ENCODE measurements at regions not wholly inside any gene's neighbourhood (a gene's known extent, or its start where the extent isn't known, plus 50 kb on each side); places are given as distances from the start of the nearest gene placed in this dataset.
"Not testable (repeated sequence)": the region's sequence is repeated elsewhere in the genome, so short reads cannot be mapped to it uniquely, and the experiment has no call there.

DNA sequence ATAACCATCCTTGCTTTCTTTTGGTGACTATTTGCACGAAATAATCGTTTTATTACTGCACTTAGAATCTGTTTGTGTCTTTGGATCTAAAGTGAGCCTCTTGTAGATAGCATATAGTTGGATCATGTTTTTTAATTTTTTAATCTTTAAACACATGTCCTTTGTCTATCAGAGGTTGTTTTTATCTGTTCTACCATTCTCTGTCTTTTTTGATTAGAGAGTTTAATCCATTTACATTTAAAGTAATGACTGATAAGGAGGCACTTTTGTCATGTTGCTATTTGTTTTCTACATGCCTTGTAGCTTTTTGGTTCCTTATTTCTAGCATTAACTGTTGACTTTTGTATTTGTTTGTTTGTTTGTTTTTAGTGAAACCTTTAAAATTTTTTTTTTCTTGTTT, 506.2 kb upstream of the RGS6 start:
- no peaks in the 10 kb centered on the region for H3K27me3 ChIP-seq (ENCODE audit: control insufficient read depth, insufficient read depth, low read length)
- no peak overlapping the region for H3K9ac ChIP-seq (ENCODE audit: low read length)
- H3K27ac ChIP-seq (ENCODE audit: low read depth, low read length), result no peak overlapping the region
- no peak overlapping the region for H3K4me3 ChIP-seq (ENCODE audit: low read length)
- H3K4me1 ChIP-seq (ENCODE audit: control insufficient read depth, insufficient read depth, low read length), result no peaks in the 10 kb centered on the region
- no peaks in the 10 kb centered on the region for H3K36me3 ChIP-seq (ENCODE audit: control insufficient read depth, insufficient read depth, low read length)

DNA sequence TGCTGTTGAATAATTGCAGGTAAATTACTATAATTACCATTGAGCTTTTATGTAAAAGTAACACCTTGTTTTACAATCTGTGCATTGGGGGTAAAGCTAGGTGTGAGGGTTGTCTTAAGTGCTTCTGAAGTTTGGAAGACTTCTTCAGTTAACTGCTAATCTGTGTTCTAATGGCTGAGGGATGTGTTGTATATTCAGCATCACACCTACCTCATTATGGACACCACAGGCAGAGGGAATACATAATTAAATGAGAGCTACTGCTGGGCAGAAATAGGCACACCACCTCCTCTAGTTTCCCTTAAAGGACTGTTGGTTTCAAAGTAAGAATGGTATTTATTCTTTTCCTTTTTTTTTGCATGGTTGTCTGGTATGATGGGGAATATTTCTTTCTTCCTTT, 502.3 kb upstream of the RGS6 start:
- Histone ChIP-seq H3K9ac (ENCODE audit: low read length) (no peak overlapping the region), H3K27ac (ENCODE audit: low read depth, low read length) (no peak overlapping the region), H3K36me3 (ENCODE audit: control insufficient read depth, insufficient read depth, low read length) (no peaks in the 10 kb centered on the region), H3K4me3 (ENCODE audit: low read length) (no peak overlapping the region), H3K4me1 (ENCODE audit: control insufficient read depth, insufficient read depth, low read length) (no peaks in the 10 kb centered on the region), H3K27me3 (ENCODE audit: control insufficient read depth, insufficient read depth, low read length) (no peaks in the 10 kb centered on the region)

- Histone ChIP-seq H3K9ac (ENCODE audit: low read length) (no peak overlapping the region), H3K36me3 (ENCODE audit: control insufficient read depth, insufficient read depth, low read length) (no peaks in the 10 kb centered on the region), H3K4me3 (ENCODE audit: low read length) (no peak overlapping the region), H3K27ac (ENCODE audit: low read depth, low read length) (no peak overlapping the region), H3K27me3 (ENCODE audit: control insufficient read depth, insufficient read depth, low read length) (no peaks in the 10 kb centered on the region), H3K4me1 (ENCODE audit: control insufficient read depth, insufficient read depth, low read length) (no peaks in the 10 kb centered on the region)
These were observed 501.9 kb upstream of the RGS6 start for GRCh38 chr14:71430321-71430677.

- H3K4me1 ChIP-seq (ENCODE audit: control insufficient read depth, insufficient read depth, low read length), result no peaks in the 10 kb centered on the region
- no peaks in the 10 kb centered on the region for H3K36me3 ChIP-seq (ENCODE audit: control insufficient read depth, insufficient read depth, low read length)
- H3K9ac ChIP-seq (ENCODE audit: low read length), result no peak overlapping the region
- H3K4me3 ChIP-seq (ENCODE audit: low read length), result no peak overlapping the region
- no peaks in the 10 kb centered on the region for H3K27me3 ChIP-seq (ENCODE audit: control insufficient read depth, insufficient read depth, low read length)
- H3K27ac ChIP-seq (ENCODE audit: low read depth, low read length), result no peak overlapping the region
These were observed 501.4 kb upstream of the RGS6 start for GRCh38 chr14:71430678-71431376.

DNA sequence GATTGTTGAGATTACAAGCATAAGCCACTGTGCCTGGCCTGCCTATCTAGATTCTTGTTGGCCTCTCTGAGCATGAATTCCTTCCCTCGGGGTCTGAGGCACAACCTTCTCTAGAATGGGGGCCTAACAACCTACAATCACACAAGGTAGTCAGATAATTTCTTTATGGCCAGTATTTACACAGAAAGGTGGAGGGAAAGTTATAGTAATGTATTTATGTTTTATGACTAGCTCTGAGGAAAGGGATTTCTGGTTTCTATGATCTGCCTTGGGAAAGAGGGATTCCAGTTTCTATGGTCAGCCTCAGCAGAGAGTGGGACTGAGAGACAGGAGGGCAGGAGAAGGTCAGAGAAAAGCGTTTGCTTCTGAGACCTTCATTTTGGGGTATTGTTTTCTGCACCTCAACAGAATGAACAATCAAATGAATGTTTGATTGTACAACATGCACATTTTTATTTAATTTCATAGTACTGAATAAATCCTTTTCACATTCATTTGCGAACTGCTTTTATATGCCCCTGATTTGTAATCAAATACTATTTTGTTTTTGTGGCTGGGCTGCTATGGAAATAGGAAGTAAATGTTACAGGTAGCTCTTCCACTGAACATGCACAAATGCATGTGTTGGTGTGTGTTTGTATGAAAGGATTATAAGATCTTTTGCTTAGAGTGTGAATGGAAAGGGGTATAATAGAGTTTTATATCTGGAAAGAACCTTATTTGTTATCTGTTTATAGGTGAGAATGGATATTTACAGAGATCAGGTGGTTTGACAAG, 499.7 kb upstream of the RGS6 start:
- Histone ChIP-seq H3K36me3 (ENCODE audit: control insufficient read depth, insufficient read depth, low read length) (no peaks in the 10 kb centered on the region), H3K9ac (ENCODE audit: low read length) (no peak overlapping the region), H3K27me3 (ENCODE audit: control insufficient read depth, insufficient read depth, low read length) (no peaks in the 10 kb centered on the region), H3K4me3 (ENCODE audit: low read length) (no peak overlapping the region), H3K27ac (ENCODE audit: low read depth, low read length) (no peak overlapping the region), H3K4me1 (ENCODE audit: control insufficient read depth, insufficient read depth, low read length) (no peaks in the 10 kb centered on the region)

DNA sequence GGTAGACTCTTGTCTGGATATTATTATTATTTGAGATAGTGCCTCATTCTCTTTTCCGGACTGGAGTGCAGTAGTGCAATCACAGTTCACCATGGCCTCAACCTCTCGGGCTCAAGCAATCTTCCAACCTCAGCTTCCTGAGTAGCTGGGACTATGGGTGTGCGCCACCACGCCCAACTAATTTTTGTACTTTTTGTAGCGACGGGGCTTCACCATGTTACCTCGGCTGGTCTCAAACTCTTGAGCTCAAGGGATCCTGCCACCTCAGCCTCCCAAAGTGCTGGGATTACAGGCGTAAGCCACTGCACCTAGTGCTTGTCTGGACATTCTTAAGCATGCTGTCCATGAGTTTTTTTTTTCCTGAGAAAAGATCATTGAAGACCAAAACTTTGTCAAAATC, 498.9 kb upstream of the RGS6 start:
- Histone ChIP-seq H3K9ac (ENCODE audit: low read length) (no peak overlapping the region), H3K27me3 (ENCODE audit: control insufficient read depth, insufficient read depth, low read length) (no peaks in the 10 kb centered on the region), H3K27ac (ENCODE audit: low read depth, low read length) (no peak overlapping the region), H3K36me3 (ENCODE audit: control insufficient read depth, insufficient read depth, low read length) (no peaks in the 10 kb centered on the region), H3K4me3 (ENCODE audit: low read length) (no peak overlapping the region), H3K4me1 (ENCODE audit: control insufficient read depth, insufficient read depth, low read length) (no peaks in the 10 kb centered on the region)

DNA sequence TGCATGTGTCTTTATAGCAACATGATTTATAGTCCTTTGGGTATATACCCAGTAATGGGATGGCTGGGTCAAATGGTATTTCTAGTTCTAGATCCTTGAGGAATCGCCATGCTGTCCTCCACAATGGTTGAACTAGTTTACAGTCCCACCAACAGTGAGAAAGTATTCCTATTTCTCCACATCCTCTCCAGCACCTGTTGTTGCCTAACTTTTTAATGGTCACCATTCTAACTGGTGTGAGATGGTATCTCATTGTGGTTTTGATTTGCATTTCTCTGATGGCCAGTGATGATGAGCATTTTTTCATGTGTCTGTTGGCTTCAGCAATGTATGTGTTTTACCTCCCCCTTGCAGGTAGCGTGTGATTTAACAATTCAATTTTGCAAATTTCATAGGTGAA, 496.6 kb upstream of the RGS6 start:
- not testable (repeated sequence) for H3K36me3 ChIP-seq (ENCODE audit: control insufficient read depth, insufficient read depth, low read length); H3K27ac ChIP-seq (ENCODE audit: low read depth, low read length); H3K27me3 ChIP-seq (ENCODE audit: control insufficient read depth, insufficient read depth, low read length); H3K4me1 ChIP-seq (ENCODE audit: control insufficient read depth, insufficient read depth, low read length); H3K9ac ChIP-seq (ENCODE audit: low read length); H3K4me3 ChIP-seq (ENCODE audit: low read length)

GRCh38 chr14:71437870-71438269, 494.4 kb upstream of the RGS6 start:
- H3K4me3 ChIP-seq (ENCODE audit: low read length), result no peak overlapping the region
- no peaks in the 10 kb centered on the region for H3K36me3 ChIP-seq (ENCODE audit: control insufficient read depth, insufficient read depth, low read length)
- peaks cover 13% of the 10 kb centered on the region for H3K4me1 ChIP-seq (ENCODE audit: control insufficient read depth, insufficient read depth, low read length)
- H3K27ac ChIP-seq (ENCODE audit: low read depth, low read length), result no peak overlapping the region
- no peak overlapping the region for H3K9ac ChIP-seq (ENCODE audit: low read length)
- no peaks in the 10 kb centered on the region for H3K27me3 ChIP-seq (ENCODE audit: control insufficient read depth, insufficient read depth, low read length)

- no peak overlapping the region for H3K4me3 ChIP-seq (ENCODE audit: low read length)
- no peaks in the 10 kb centered on the region for H3K27me3 ChIP-seq (ENCODE audit: control insufficient read depth, insufficient read depth, low read length)
- H3K4me1 ChIP-seq (ENCODE audit: control insufficient read depth, insufficient read depth, low read length), result peaks cover 13% of the 10 kb centered on the region
- H3K27ac ChIP-seq (ENCODE audit: low read depth, low read length), result no peak overlapping the region
- no peaks in the 10 kb centered on the region for H3K36me3 ChIP-seq (ENCODE audit: control insufficient read depth, insufficient read depth, low read length)
- H3K9ac ChIP-seq (ENCODE audit: low read length), result no peak overlapping the region
These were observed 493.5 kb upstream of the RGS6 start for GRCh38 chr14:71438684-71439083.

DNA sequence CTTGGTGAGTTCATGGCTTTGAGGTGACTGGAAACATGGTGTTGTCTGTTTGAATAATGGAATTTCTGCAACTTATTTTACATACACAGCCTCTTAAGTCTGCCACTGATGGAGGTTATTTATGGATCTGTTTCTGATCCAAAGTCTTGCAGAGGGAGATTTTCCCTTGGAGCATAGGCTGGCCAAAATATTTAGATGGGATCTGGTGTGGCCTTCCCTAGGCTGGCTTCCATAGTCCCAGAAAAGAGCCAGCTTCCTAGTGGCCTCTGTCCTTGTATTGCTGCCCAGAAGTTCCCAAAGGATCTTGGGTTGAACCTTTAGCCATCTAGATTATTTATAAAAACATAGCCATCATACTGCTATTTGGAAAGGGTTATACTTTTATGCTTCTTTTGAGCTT, 491.1 kb upstream of the RGS6 start:
- H3K4me1 ChIP-seq (ENCODE audit: control insufficient read depth, insufficient read depth, low read length), result peaks cover 14% of the 10 kb centered on the region
- no peaks in the 10 kb centered on the region for H3K36me3 ChIP-seq (ENCODE audit: control insufficient read depth, insufficient read depth, low read length)
- no peaks in the 10 kb centered on the region for H3K27me3 ChIP-seq (ENCODE audit: control insufficient read depth, insufficient read depth, low read length)
- H3K27ac ChIP-seq (ENCODE audit: low read depth, low read length), result no peak overlapping the region
- no peak overlapping the region for H3K4me3 ChIP-seq (ENCODE audit: low read length)
- H3K9ac ChIP-seq (ENCODE audit: low read length), result no peak overlapping the region

DNA sequence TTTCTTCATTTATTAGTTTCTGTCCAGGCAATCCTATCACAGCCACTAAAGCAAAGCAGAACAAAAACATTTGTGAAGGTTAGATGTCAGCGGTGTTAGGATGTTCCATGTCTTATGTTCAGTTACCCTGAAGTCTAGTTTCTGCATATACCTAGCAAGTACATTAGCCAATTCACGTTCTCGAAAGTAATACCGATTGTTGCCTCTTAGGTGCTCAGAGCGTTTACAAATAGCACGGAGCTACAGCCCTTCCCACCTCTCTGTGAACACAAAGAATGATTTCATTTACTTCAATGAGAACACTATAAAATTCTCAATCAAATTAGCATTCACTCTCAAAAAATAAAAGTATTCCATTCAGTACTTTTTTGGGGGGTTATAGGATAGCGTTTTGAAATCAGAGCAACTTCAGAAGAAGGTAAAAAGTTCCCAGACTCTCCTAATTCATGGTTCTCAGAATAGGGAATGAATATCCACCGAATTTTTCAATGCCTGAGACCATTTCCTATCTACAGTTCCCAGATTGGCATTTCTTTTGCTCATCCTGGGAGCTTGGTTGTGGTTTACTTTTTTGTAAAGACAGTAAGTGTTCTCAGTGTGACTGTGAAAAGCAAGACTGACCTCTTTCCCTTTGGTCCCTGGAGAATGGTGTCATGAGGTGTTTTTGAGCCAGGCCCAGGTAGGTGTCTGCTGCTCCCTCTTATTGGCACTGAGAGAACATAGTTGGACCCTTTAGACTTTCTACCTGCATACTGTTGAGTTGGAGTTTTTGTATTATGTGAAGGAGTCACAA, 488.0 kb upstream of the RGS6 start:
- H3K36me3 ChIP-seq (ENCODE audit: control insufficient read depth, insufficient read depth, low read length), result no peaks in the 10 kb centered on the region
- H3K27ac ChIP-seq (ENCODE audit: low read depth, low read length), result no peak overlapping the region
- H3K4me3 ChIP-seq (ENCODE audit: low read length), result no peak overlapping the region
- H3K9ac ChIP-seq (ENCODE audit: low read length), result no peak overlapping the region
- H3K4me1 ChIP-seq (ENCODE audit: control insufficient read depth, insufficient read depth, low read length), result peaks cover 8% of the 10 kb centered on the region
- H3K27me3 ChIP-seq (ENCODE audit: control insufficient read depth, insufficient read depth, low read length), result no peaks in the 10 kb centered on the region

DNA sequence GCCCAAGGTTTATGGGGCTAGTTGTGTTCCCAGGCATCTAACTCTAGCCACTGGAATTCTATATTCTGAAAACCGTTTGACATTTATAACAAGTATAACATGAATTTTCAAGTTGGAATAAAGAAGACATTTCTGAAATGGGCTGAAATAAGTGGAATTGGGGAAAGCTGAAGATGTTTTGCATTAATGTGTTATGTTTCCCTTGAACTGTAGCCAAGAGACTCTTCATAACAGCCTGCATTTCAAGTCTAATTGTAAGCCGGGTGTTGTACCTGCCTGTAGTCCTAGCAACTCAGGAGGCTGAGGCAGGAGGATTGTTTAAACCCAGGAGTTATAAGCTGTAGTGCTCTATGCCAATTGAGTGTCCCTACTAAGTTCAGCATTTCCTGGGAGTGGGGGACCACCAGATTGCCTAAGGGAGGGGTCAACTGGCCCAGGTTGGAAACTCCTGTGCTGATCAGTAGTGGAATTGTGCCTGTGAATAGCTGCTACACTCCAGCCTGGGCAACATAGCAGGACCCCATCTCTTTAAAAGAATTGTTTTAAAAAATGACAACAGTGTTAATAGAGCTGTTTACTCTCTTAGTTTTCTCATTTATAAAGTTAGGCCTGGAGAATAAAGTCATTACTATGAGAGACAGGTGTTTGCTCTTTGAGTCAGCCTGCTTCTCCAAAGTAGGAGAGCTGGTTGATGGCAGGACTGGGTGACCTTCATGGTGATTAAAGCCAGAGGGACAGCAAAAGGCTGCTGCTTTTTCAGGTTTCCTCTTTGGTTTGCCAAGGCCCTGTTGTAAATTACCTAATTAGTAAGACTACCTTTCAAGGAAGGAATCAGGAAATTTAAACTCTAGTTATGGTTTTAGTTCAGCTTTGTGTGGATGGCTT, 483.6 kb upstream of the RGS6 start:
- no peak overlapping the region for H3K9ac ChIP-seq (ENCODE audit: low read length)
- no peak overlapping the region for H3K4me3 ChIP-seq (ENCODE audit: low read length)
- no peak overlapping the region for H3K27ac ChIP-seq (ENCODE audit: low read depth, low read length)
- H3K36me3 ChIP-seq (ENCODE audit: control insufficient read depth, insufficient read depth, low read length), result no peaks in the 10 kb centered on the region
- peaks cover 2% of the 10 kb centered on the region for H3K4me1 ChIP-seq (ENCODE audit: control insufficient read depth, insufficient read depth, low read length)
- H3K27me3 ChIP-seq (ENCODE audit: control insufficient read depth, insufficient read depth, low read length), result no peaks in the 10 kb centered on the region

Data from rectal smooth muscle tissue (tissue), 1 donor.